ENCODE measurements at regions not wholly inside any gene's neighbourhood (a gene's known extent, or its start where the extent isn't known, plus 50 kb on each side); places are given as distances from the start of the nearest gene placed in this dataset.

DNA sequence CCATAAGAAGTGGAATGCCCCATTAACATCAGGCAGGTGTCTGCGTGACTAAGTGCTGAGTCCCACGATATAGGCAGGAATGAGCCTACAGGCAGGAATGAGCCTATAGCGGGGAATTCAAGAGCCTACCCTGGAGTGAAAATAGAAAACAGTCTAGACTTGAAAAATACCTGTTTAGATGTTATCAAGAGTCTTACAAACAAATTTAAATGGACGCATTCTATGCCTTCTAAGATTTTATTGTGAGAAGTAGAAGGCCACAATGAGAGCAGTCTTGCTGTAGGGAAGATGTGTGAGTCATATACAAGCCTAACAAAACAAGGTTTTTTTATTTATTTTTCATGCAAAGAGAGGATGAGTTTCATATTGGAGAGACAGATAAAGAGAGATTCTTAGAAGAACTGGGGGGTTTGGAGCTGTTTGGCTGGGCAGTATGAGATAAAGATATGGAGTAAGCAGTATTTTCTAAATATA, 200.8 kb upstream of the ZC3H12C start:
- TF ChIP-seq, protein P1, sequence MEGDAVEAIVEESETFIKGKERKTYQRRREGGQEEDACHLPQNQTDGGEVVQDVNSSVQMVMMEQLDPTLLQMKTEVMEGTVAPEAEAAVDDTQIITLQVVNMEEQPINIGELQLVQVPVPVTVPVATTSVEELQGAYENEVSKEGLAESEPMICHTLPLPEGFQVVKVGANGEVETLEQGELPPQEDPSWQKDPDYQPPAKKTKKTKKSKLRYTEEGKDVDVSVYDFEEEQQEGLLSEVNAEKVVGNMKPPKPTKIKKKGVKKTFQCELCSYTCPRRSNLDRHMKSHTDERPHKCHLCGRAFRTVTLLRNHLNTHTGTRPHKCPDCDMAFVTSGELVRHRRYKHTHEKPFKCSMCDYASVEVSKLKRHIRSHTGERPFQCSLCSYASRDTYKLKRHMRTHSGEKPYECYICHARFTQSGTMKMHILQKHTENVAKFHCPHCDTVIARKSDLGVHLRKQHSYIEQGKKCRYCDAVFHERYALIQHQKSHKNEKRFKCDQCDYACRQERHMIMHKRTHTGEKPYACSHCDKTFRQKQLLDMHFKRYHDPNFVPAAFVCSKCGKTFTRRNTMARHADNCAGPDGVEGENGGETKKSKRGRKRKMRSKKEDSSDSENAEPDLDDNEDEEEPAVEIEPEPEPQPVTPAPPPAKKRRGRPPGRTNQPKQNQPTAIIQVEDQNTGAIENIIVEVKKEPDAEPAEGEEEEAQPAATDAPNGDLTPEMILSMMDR (IDR thresholded peaks at IDR 0.05; ENCODE audit: unreplicated experiment), result no peak
- intact Hi-C loops (cut with micrococcal nuclease; ENCODE audit: unreplicated experiment), result no loop called here
- CTCF ChIA-PET, result no interaction called here
- no peak for DNase-seq
- no peaks in the 10 kb centered on the region for H3K36me3 Mint-ChIP-seq (ENCODE audit: insufficient read depth, unreplicated experiment)
- no peaks in the 10 kb centered on the region for H3K9me3 Mint-ChIP-seq (ENCODE audit: low read depth, unreplicated experiment)
- H3K27ac Mint-ChIP-seq (ENCODE audit: unreplicated experiment), result no peak overlapping the region
- H3K4me1 Mint-ChIP-seq (ENCODE audit: low read depth, unreplicated experiment), result no peaks in the 10 kb centered on the region
- H3K27me3 Mint-ChIP-seq (ENCODE audit: unreplicated experiment), result no peaks in the 10 kb centered on the region
- BruUV-seq (replicated peaks), result no TSS peak
- H3K4me3 Mint-ChIP-seq (ENCODE audit: low read depth, unreplicated experiment), result no peak overlapping the region

DNA sequence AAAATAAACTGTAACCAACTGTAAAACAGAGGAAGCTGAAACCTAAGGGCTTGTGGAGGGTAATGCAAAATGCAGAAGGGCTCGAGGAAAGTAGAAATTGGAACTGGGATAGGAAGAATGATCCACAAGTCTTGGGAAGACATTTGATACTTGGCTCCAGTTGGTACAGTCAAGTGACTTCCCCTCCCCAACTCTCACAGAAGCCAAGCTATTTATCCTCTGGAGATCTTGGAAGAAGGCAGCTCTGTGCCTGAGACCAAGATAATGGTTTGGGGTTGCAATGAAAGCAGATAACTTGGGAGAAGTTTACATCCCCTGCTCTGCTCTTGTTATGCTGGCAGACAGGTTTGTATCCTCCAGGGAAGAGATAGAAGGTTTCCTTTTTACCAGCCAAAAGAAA, 198.9 kb upstream of the ZC3H12C start:
- TF ChIP-seq, protein P1 (IDR thresholded peaks at IDR 0.05; ENCODE audit: unreplicated experiment), result no peak
- no peaks in the 10 kb centered on the region for H3K36me3 Mint-ChIP-seq (ENCODE audit: insufficient read depth, unreplicated experiment)
- H3K4me1 Mint-ChIP-seq (ENCODE audit: low read depth, unreplicated experiment), result no peaks in the 10 kb centered on the region
- peaks cover 3% of the 10 kb centered on the region for H3K9me3 Mint-ChIP-seq (ENCODE audit: low read depth, unreplicated experiment)
- no peak overlapping the region for H3K4me3 Mint-ChIP-seq (ENCODE audit: low read depth, unreplicated experiment)
- no TSS peak for BruUV-seq (replicated peaks)
- intact Hi-C loops (cut with micrococcal nuclease; ENCODE audit: unreplicated experiment), result no loop called here
- DNase-seq, result no peak
- H3K27ac Mint-ChIP-seq (ENCODE audit: unreplicated experiment), result no peak overlapping the region
- no peaks in the 10 kb centered on the region for H3K27me3 Mint-ChIP-seq (ENCODE audit: unreplicated experiment)
- CTCF ChIA-PET, result no interaction called here

DNA sequence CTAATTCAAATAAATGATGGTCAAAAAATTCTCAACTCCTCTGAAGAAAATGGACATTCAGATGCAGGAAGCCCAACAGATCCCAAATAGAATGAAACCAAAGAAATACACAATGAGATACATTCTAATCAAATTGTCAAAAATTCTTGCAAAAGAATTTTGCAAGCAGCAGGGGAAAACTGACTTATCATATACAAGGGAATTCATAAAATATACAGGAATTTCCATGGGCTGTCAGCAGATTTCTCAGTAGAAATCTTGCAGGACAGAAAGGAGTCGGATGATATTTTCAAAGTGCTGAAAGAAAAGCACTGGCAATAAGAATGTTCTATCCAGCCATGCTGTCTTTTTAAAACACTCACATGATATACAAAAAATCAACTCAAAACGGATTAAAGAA, 194.6 kb upstream of the ZC3H12C start:
- BruUV-seq (replicated peaks), result no TSS peak
- intact Hi-C loops (cut with micrococcal nuclease; ENCODE audit: unreplicated experiment), result no loop called here
- CTCF ChIA-PET, result no interaction called here
- Mint-ChIP-seq H3K36me3 (ENCODE audit: insufficient read depth, unreplicated experiment) (no peaks in the 10 kb centered on the region), H3K4me3 (ENCODE audit: low read depth, unreplicated experiment) (no peak overlapping the region), H3K4me1 (ENCODE audit: low read depth, unreplicated experiment) (no peaks in the 10 kb centered on the region), H3K27me3 (ENCODE audit: unreplicated experiment) (no peaks in the 10 kb centered on the region), H3K9me3 (ENCODE audit: low read depth, unreplicated experiment) (peaks cover 3% of the 10 kb centered on the region), H3K27ac (ENCODE audit: unreplicated experiment) (no peak overlapping the region)
- DNase-seq, result no peak
- TF ChIP-seq, protein P1 (IDR thresholded peaks at IDR 0.05; ENCODE audit: unreplicated experiment), result no peak

DNA sequence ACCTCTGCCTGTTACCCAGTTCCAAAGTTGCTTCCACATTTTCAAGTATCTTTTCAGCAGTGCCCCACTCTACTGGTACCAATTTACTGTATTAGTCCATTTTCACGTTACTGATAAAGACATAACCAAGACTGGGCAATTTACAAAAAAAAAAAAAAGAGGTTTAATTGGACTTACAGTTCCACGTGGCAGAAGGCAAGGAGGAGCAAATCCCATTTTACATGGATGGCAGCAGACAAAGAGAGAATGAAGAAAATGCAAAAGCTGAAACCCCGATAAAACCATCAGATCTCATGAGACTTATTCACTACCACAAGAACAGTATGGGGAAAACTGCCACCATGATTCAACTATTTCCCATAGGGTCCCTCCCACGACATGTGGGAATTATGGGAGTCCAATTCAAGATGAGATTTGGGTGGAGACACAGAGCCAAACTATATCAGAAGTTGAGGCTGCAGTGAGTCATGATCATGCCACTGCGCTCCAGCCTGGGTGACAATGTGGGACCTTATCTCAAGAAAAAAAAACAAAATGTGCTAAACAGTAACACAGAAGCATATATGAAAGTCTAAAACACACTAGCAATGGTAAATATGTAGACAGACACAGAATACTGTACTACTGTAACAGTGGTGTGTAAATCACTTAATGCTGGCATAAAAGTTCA, 190.3 kb upstream of the ZC3H12C start:
- Mint-ChIP-seq H3K9me3 (ENCODE audit: low read depth, unreplicated experiment) (peaks cover 3% of the 10 kb centered on the region), H3K27ac (ENCODE audit: unreplicated experiment) (no peak overlapping the region), H3K36me3 (ENCODE audit: insufficient read depth, unreplicated experiment) (no peaks in the 10 kb centered on the region), H3K4me1 (ENCODE audit: low read depth, unreplicated experiment) (no peaks in the 10 kb centered on the region), H3K4me3 (ENCODE audit: low read depth, unreplicated experiment) (no peak overlapping the region), H3K27me3 (ENCODE audit: unreplicated experiment) (no peaks in the 10 kb centered on the region)
- no TSS peak for BruUV-seq (replicated peaks)
- intact Hi-C loops (cut with micrococcal nuclease; ENCODE audit: unreplicated experiment), result no loop called here
- CTCF ChIA-PET, result interaction anchor here (0.7 kb wide), 1 partner anchor 817 kb away, joined by 3 read pairs; no protein-coding TSS in a partner anchor
- DNase-seq, result no peak
- TF ChIP-seq, protein P1 (IDR thresholded peaks at IDR 0.05; ENCODE audit: unreplicated experiment), result no peak

Measured in Calu3 (cell line).